ENCODE measurements at regions not wholly inside any gene's neighbourhood (a gene's known extent, or its start where the extent isn't known, plus 50 kb on each side); places are given as distances from the start of the nearest gene placed in this dataset.

- no peak for TF ChIP-seq CTCF (IDR thresholded peaks at IDR 0.05; ENCODE audit: low read depth, low read length, poor library complexity, severe bottlenecking)
- TF ChIP-seq EZH2phosphoT487 (IDR thresholded peaks at IDR 0.05; ENCODE audit: borderline replicate concordance, low read length): no peak
Measured at GRCh38 chr16:22675745-22676540, 138.0 kb upstream of the HS3ST2 start.
